Fibroblast of villous mesenchyme (primary cell): ENCODE measurements at regions not wholly inside any gene's neighbourhood (a gene's known extent, or its start where the extent isn't known, plus 50 kb on each side); places are given as distances from the start of the nearest gene placed in this dataset.

Source experiments
- DNase-seq: peaks from one replicate; pipeline ENCODE4 v3.0.0-alpha.2; 2010; ENCODE audit warnings: low read depth
- H3K4me3 ChIP-seq: 2 replicates; pipeline ENCODE4 v1.5.1; 2011; ENCODE audit warnings: low read depth, mild to moderate bottlenecking, low read length
- CTCF ChIP-seq: IDR thresholded peaks from 2 replicates; pipeline ENCODE4 v1.5.1; 2012; ENCODE audit warnings: low read depth, mild to moderate bottlenecking, low read length; ENCODE audit not compliant: insufficient read depth

- H3K4me3 ChIP-seq: no peak overlapping the region
- TF ChIP-seq CTCF: peak; percentile 69
- DNase-seq: peak; percentile 58
Observed at GRCh38 chr12:100733817-100734593, 60.6 kb upstream of the ANO4 start.

- no peak for TF ChIP-seq CTCF
- DNase-seq: no peak
Observed at GRCh38 chr12:100737168-100737567, 57.4 kb upstream of the ANO4 start.

GRCh38 chr12:100738086-100738485 is 56.5 kb upstream of the ANO4 start:
- DNase-seq: no peak
- H3K4me3 ChIP-seq: no peak overlapping the region
- TF ChIP-seq CTCF: no peak

More at GRCh38 chr12:100737168-100737567, 57.4 kb upstream of the ANO4 start:
- H3K4me3 ChIP-seq: no peak overlapping the region

- peak; percentile 63 for TF ChIP-seq CTCF
- H3K4me3 ChIP-seq: no peak overlapping the region
- peak; percentile 39 for DNase-seq
Observed at GRCh38 chr12:100741084-100741711, 53.4 kb upstream of the ANO4 start.

GRCh38 chr12:100743060-100743459 is 51.5 kb upstream of the ANO4 start:
- TF ChIP-seq CTCF: no peak
- no peak for DNase-seq

More at GRCh38 chr12:100743060-100743459, 51.5 kb upstream of the ANO4 start:
- H3K4me3 ChIP-seq: no peak overlapping the region
